ENCODE measurements at regions not wholly inside any gene's neighbourhood (a gene's known extent, or its start where the extent isn't known, plus 50 kb on each side); places are given as distances from the start of the nearest gene placed in this dataset.

- TF ChIP-seq CTCF (IDR thresholded peaks at IDR 0.05) (no peak), POLR2AphosphoS5 (IDR thresholded peaks at IDR 0.05) (no peak), POLR2A (IDR thresholded peaks at IDR 0.05) (no peak)
Observed at GRCh38 chr12:84603484-84604248, 308.9 kb downstream of the SLC6A15 start.

Measured in sigmoid colon (tissue), 4 donors.